GM23338 (cell line): ENCODE measurements at regions not wholly inside any gene's neighbourhood (a gene's known extent, or its start where the extent isn't known, plus 50 kb on each side); places are given as distances from the start of the nearest gene placed in this dataset.

Experiments used
- ATAC-seq: fragments of 200-7000 bp; cut with Tn5 transposase; 3 replicates; pipeline ENCODE4 v1.9.1; 2020
- DNase-seq: peaks from one replicate; pipeline ENCODE4 v3.0.0-alpha.2; 2015; ENCODE audit warnings: low spot score
- H2AFZ ChIP-seq: fragments of 200-600 bp; sonication (generic); 2 replicates; pipeline ENCODE4 v1.8.0; 2016; ENCODE audit warnings: antibody characterized with exemption, mild to moderate bottlenecking, moderate library complexity
- H3F3A ChIP-seq: fragments of 200-600 bp; sonication (generic); replicated peaks from 2 replicates; pipeline ENCODE4 v1.8.0; 2017; ENCODE audit warnings: antibody characterized with exemption, mixed run types, low read depth
- H3K27ac ChIP-seq: fragments of 200-600 bp; sonication (generic); 2 replicates; pipeline ENCODE4 v1.6.1; 2016; ENCODE audit warnings: low read depth
- H3K27me3 ChIP-seq: fragments of 200-600 bp; sonication (generic); 2 replicates; pipeline ENCODE4 v1.8.0; 2016; ENCODE audit warnings: mild to moderate bottlenecking, mixed run types, moderate library complexity; ENCODE audit not compliant: insufficient read depth
- H3K36me3 ChIP-seq: fragments of 200-600 bp; sonication (generic); 2 replicates; pipeline ENCODE4 v1.8.0; 2016; ENCODE audit warnings: mild to moderate bottlenecking; ENCODE audit not compliant: insufficient read depth
- H3K4me1 ChIP-seq: fragments of 200-600 bp; sonication (generic); 2 replicates; pipeline ENCODE4 v1.8.0; 2016; ENCODE audit warnings: mild to moderate bottlenecking, moderate library complexity; ENCODE audit not compliant: insufficient read depth
- H3K4me2 ChIP-seq: fragments of 200-600 bp; sonication (generic); 2 replicates; pipeline ENCODE4 v1.7.1; 2017; ENCODE audit warnings: mixed run types
- H3K4me3 ChIP-seq: fragments of 200-600 bp; sonication (generic); 2 replicates; pipeline ENCODE4 v1.6.1; 2016; ENCODE audit warnings: mixed run types
- H3K79me2 ChIP-seq: fragments of 200-600 bp; sonication (generic); replicated peaks from 2 replicates; pipeline ENCODE4 v1.8.0; 2017; ENCODE audit warnings: mild to moderate bottlenecking; ENCODE audit not compliant: insufficient read depth
- H3K9me2 ChIP-seq: fragments of 200-600 bp; sonication (generic); 2 replicates; pipeline ENCODE4 v1.8.0; 2017; ENCODE audit not compliant: insufficient read depth
- H4K20me1 ChIP-seq: fragments of 200-600 bp; sonication (generic); replicated peaks from 2 replicates; pipeline ENCODE4 v1.8.0; 2017; ENCODE audit warnings: mild to moderate bottlenecking; ENCODE audit not compliant: insufficient read depth
- H3K27ac Mint-ChIP-seq: 2 replicates; pipeline ENCODE4 v1.8.0; 2020; ENCODE audit warnings: inconsistent platforms, mild to moderate bottlenecking, moderate library complexity, mixed read lengths
- H3K27me3 Mint-ChIP-seq: 3 replicates; pipeline ENCODE4 v1.8.0; 2022; ENCODE audit warnings: low read depth, mild to moderate bottlenecking, moderate library complexity, mixed read lengths, inconsistent platforms; ENCODE audit not compliant: insufficient read depth, poor library complexity
- H3K36me3 Mint-ChIP-seq: 3 replicates; pipeline ENCODE4 v1.8.0; 2021; ENCODE audit warnings: low read depth, mild to moderate bottlenecking, inconsistent platforms, moderate library complexity, mixed read lengths
- H3K4me1 Mint-ChIP-seq: 3 replicates; pipeline ENCODE4 v1.8.0; 2020; ENCODE audit warnings: mild to moderate bottlenecking, inconsistent platforms, mixed read lengths
- H3K4me3 Mint-ChIP-seq: 3 replicates; pipeline ENCODE4 v1.8.0; 2021; ENCODE audit warnings: moderate library complexity, mild to moderate bottlenecking, inconsistent platforms, mixed read lengths
- H3K9me3 Mint-ChIP-seq: 3 replicates; pipeline ENCODE4 v1.8.0; 2020; ENCODE audit warnings: moderate library complexity, mild to moderate bottlenecking, inconsistent platforms, mixed read lengths
- CTCF ChIP-seq, 2 experiments: fragments of 200-600 bp in 1 of 2; sonication (generic) in 1 of 2; conservative IDR thresholded peaks; 2 replicates each; pipeline versions ENCODE4 v1.5.1 to v1.6.1; 2016 to 2017; ENCODE audit warnings: antibody characterized with exemption in 2 of 2, low read depth in 2 of 2, mild to moderate bottlenecking in 2 of 2, moderate library complexity in 1 of 2
- ETS1 ChIP-seq: IDR thresholded peaks from 2 replicates; pipeline ENCODE4 v1.6.1; 2016; ENCODE audit warnings: antibody characterized with exemption
- EZH2 ChIP-seq: fragments of 200-600 bp; sonication (generic); IDR thresholded peaks from one replicate; pipeline ENCODE4 v1.8.0; 2017; ENCODE audit warnings: antibody characterized with exemption, mild to moderate bottlenecking, low read depth; ENCODE audit not compliant: unreplicated experiment
- EZH2phosphoT487 ChIP-seq: fragments of 200-600 bp; sonication (generic); IDR thresholded peaks from one replicate; pipeline ENCODE4 v1.8.1; 2018; ENCODE audit warnings: antibody characterized with exemption; ENCODE audit not compliant: unreplicated experiment
- JUNB ChIP-seq: IDR thresholded peaks from one replicate; pipeline ENCODE4 v1.6.1; 2016; ENCODE audit warnings: antibody characterized with exemption; ENCODE audit not compliant: unreplicated experiment
- POLR2AphosphoS5 ChIP-seq: IDR thresholded peaks from 2 replicates; pipeline ENCODE4 v1.6.1; 2016; ENCODE audit warnings: antibody characterized with exemption, low read depth
- STAT1 ChIP-seq: IDR thresholded peaks from one replicate; pipeline ENCODE4 v1.6.1; 2016; ENCODE audit warnings: antibody characterized with exemption; ENCODE audit not compliant: unreplicated experiment
- ZNF331 ChIP-seq: fragments of 250-450 bp; sonication (Bioruptor Pico); IDR thresholded peaks from 2 replicates; pipeline ENCODE4 v1.5.0; 2020; ENCODE audit warnings: low read depth, mild to moderate bottlenecking, moderate library complexity
- TF ChIP-seq, protein P1 (sequence below): IDR thresholded peaks from one replicate; pipeline ENCODE4 v1.6.1; 2018; ENCODE audit warnings: antibody characterized with exemption; ENCODE audit not compliant: unreplicated experiment
- TF ChIP-seq, protein P2 (sequence below): fragments of 250-450 bp; sonication (Bioruptor Pico); IDR thresholded peaks from 2 replicates; pipeline ENCODE4 v1.5.0; 2020; ENCODE audit warnings: mild to moderate bottlenecking, moderate library complexity

GRCh38 chr1:229947968-229948367, 119.1 kb upstream of the GALNT2 start:
- H3K4me1 Mint-ChIP-seq, result no peaks in the 10 kb centered on the region
- Histone ChIP-seq H3K36me3 (no peaks in the 10 kb centered on the region), H3K4me2 (no peak overlapping the region), H2AFZ (no peak overlapping the region), H3K9me2 (no peaks in the 10 kb centered on the region), H3K4me1 (no peaks in the 10 kb centered on the region), H3F3A (no peaks in the 10 kb centered on the region), H3K27me3 (no peaks in the 10 kb centered on the region), H4K20me1 (no peaks in the 10 kb centered on the region), H3K4me3 (no peak overlapping the region), H3K79me2 (no peaks in the 10 kb centered on the region), H3K27ac (no peak overlapping the region)
- H3K4me3 Mint-ChIP-seq, result no peak overlapping the region
- H3K36me3 Mint-ChIP-seq, result no peaks in the 10 kb centered on the region
- H3K9me3 Mint-ChIP-seq, result no peaks in the 10 kb centered on the region; the same call in 2 of the 3 replicates
- H3K27me3 Mint-ChIP-seq, result peaks cover 3% of the 10 kb centered on the region
- no peak overlapping the region for H3K27ac Mint-ChIP-seq
- TF ChIP-seq EZH2phosphoT487 (no peak), EZH2 (no peak), POLR2AphosphoS5 (no peak), ETS1 (no peak), CTCF (conservative IDR thresholded peaks at IDR 0.05; ENCODE audit: low read depth in 2 of 2) (no peak), JUNB (no peak), ZNF331 (CRISPR knock-in tag) (no peak), STAT1 (no peak)
- TF ChIP-seq, protein P1, sequence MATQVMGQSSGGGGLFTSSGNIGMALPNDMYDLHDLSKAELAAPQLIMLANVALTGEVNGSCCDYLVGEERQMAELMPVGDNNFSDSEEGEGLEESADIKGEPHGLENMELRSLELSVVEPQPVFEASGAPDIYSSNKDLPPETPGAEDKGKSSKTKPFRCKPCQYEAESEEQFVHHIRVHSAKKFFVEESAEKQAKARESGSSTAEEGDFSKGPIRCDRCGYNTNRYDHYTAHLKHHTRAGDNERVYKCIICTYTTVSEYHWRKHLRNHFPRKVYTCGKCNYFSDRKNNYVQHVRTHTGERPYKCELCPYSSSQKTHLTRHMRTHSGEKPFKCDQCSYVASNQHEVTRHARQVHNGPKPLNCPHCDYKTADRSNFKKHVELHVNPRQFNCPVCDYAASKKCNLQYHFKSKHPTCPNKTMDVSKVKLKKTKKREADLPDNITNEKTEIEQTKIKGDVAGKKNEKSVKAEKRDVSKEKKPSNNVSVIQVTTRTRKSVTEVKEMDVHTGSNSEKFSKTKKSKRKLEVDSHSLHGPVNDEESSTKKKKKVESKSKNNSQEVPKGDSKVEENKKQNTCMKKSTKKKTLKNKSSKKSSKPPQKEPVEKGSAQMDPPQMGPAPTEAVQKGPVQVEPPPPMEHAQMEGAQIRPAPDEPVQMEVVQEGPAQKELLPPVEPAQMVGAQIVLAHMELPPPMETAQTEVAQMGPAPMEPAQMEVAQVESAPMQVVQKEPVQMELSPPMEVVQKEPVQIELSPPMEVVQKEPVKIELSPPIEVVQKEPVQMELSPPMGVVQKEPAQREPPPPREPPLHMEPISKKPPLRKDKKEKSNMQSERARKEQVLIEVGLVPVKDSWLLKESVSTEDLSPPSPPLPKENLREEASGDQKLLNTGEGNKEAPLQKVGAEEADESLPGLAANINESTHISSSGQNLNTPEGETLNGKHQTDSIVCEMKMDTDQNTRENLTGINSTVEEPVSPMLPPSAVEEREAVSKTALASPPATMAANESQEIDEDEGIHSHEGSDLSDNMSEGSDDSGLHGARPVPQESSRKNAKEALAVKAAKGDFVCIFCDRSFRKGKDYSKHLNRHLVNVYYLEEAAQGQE, result no peak
- TF ChIP-seq, protein P2, sequence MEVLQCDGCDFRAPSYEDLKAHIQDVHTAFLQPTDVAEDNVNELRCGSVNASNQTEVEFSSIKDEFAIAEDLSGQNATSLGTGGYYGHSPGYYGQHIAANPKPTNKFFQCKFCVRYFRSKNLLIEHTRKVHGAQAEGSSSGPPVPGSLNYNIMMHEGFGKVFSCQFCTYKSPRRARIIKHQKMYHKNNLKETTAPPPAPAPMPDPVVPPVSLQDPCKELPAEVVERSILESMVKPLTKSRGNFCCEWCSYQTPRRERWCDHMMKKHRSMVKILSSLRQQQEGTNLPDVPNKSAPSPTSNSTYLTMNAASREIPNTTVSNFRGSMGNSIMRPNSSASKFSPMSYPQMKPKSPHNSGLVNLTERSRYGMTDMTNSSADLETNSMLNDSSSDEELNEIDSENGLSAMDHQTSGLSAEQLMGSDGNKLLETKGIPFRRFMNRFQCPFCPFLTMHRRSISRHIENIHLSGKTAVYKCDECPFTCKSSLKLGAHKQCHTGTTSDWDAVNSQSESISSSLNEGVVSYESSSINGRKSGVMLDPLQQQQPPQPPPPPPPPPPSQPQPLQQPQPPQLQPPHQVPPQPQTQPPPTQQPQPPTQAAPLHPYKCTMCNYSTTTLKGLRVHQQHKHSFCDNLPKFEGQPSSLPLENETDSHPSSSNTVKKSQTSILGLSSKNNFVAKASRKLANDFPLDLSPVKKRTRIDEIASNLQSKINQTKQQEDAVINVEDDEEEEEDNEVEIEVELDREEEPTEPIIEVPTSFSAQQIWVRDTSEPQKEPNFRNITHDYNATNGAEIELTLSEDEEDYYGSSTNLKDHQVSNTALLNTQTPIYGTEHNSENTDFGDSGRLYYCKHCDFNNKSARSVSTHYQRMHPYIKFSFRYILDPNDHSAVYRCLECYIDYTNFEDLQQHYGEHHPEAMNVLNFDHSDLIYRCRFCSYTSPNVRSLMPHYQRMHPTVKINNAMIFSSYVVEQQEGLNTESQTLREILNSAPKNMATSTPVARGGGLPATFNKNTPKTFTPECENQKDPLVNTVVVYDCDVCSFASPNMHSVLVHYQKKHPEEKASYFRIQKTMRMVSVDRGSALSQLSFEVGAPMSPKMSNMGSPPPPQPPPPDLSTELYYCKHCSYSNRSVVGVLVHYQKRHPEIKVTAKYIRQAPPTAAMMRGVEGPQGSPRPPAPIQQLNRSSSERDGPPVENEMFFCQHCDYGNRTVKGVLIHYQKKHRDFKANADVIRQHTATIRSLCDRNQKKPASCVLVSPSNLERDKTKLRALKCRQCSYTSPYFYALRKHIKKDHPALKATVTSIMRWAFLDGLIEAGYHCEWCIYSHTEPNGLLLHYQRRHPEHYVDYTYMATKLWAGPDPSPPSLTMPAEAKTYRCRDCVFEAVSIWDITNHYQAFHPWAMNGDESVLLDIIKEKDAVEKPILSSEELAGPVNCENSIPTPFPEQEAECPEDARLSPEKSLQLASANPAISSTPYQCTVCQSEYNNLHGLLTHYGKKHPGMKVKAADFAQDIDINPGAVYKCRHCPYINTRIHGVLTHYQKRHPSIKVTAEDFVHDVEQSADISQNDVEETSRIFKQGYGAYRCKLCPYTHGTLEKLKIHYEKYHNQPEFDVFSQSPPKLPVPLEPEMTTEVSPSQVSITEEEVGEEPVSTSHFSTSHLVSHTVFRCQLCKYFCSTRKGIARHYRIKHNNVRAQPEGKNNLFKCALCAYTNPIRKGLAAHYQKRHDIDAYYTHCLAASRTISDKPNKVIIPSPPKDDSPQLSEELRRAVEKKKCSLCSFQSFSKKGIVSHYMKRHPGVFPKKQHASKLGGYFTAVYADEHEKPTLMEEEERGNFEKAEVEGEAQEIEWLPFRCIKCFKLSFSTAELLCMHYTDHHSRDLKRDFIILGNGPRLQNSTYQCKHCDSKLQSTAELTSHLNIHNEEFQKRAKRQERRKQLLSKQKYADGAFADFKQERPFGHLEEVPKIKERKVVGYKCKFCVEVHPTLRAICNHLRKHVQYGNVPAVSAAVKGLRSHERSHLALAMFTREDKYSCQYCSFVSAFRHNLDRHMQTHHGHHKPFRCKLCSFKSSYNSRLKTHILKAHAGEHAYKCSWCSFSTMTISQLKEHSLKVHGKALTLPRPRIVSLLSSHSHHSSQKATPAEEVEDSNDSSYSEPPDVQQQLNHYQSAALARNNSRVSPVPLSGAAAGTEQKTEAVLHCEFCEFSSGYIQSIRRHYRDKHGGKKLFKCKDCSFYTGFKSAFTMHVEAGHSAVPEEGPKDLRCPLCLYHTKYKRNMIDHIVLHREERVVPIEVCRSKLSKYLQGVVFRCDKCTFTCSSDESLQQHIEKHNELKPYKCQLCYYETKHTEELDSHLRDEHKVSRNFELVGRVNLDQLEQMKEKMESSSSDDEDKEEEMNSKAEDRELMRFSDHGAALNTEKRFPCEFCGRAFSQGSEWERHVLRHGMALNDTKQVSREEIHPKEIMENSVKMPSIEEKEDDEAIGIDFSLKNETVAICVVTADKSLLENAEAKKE, result no peak
- DNase-seq (no peak), ATAC-seq (no peak)
